A673 (cell line): ENCODE measurements at regions not wholly inside any gene's neighbourhood (a gene's known extent, or its start where the extent isn't known, plus 50 kb on each side); places are given as distances from the start of the nearest gene placed in this dataset.
"Not testable (repeated sequence)": the region's sequence is repeated elsewhere in the genome, so short reads cannot be mapped to it uniquely, and the experiment has no call there.

Experiments
- CTCF ChIP-seq: fragments of 300-800, 200-600 bp; sonication (generic); conservative IDR thresholded peaks from 2 replicates; pipeline ENCODE4 v1.5.1; 2017; ENCODE audit warnings: low read depth, mild to moderate bottlenecking, antibody characterized with exemption, low read length, moderate library complexity, mixed read lengths
- EZH2 ChIP-seq: fragments of 200-600 bp; sonication (generic); IDR thresholded peaks from 2 replicates; pipeline ENCODE4 v1.6.1; 2017; ENCODE audit warnings: borderline replicate concordance, low read depth, mild to moderate bottlenecking, mixed read lengths, antibody characterized with exemption, low read length; ENCODE audit not compliant: poor library complexity, severe bottlenecking

GRCh38 chr9:42344508-42344907 lies 161.0 kb downstream of the SPATA31A6 start:
- not testable (repeated sequence) for TF ChIP-seq CTCF, EZH2
